NT2/D1 (cell line): ENCODE measurements at regions not wholly inside any gene's neighbourhood (a gene's known extent, or its start where the extent isn't known, plus 50 kb on each side); places are given as distances from the start of the nearest gene placed in this dataset.

ENCODE experiments used
- DNase-seq: peaks from one replicate; pipeline ENCODE4 v3.0.0-alpha.2; 2011; ENCODE audit warnings: low read depth, low spot score
- H3K27me3 ChIP-seq: 2 replicates; pipeline ENCODE4 v1.6.0; 2011; ENCODE audit warnings: mild to moderate bottlenecking; ENCODE audit not compliant: insufficient read length, insufficient read depth
- H3K36me3 ChIP-seq: 2 replicates; pipeline ENCODE4 v1.6.1; 2011; ENCODE audit warnings: mild to moderate bottlenecking, low read length, mixed read lengths; ENCODE audit not compliant: insufficient read depth, insufficient read length
- H3K4me1 ChIP-seq: 2 replicates; pipeline ENCODE4 v1.5.1; 2011; ENCODE audit not compliant: insufficient read depth, insufficient read length
- H3K4me3 ChIP-seq: 2 replicates; pipeline ENCODE4 v1.5.1; 2011; ENCODE audit warnings: low read depth; ENCODE audit not compliant: insufficient read length
- H3K9ac ChIP-seq: 2 replicates; pipeline ENCODE4 v1.6.0; 2011; ENCODE audit warnings: low read depth; ENCODE audit not compliant: insufficient read length
- H3K9me3 ChIP-seq: 2 replicates; pipeline ENCODE4 v1.5.1; 2011; ENCODE audit warnings: mild to moderate bottlenecking, low read length; ENCODE audit not compliant: insufficient read depth
- SUZ12 ChIP-seq: IDR thresholded peaks from 2 replicates; pipeline ENCODE4 v1.6.1; 2011; ENCODE audit not compliant: insufficient read length, insufficient read depth; ENCODE audit errors: extremely low read depth
- YY1 ChIP-seq: IDR thresholded peaks from 2 replicates; pipeline ENCODE4 v1.6.1; 2011; ENCODE audit not compliant: insufficient read length, insufficient read depth
- ZNF274 ChIP-seq: IDR thresholded peaks from 2 replicates; pipeline ENCODE4 v1.6.1; 2011; ENCODE audit warnings: mild to moderate bottlenecking, low read depth, low read length

DNA sequence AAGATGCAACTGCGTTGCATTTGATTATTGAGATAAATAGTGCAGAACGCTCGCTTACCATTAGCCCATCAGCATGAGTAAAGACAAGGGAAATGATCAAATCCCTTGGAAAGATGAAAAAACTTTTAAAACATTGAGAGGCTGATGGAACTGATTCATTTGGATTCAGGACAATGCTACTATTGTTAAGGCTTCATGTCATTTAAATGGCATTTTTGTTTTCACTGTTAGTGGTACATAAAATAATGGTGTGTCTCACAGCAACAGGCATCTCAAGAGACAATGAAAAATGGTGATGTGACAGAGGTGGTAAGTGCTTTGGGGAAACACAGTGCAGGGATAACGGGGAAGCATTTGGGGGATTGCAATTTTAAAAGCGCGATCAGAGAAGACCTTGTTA is 159.7 kb upstream of the KCNG1 start:
- no peak for DNase-seq
- Histone ChIP-seq H3K4me3 (no peak overlapping the region), H3K9me3 (no peaks in the 10 kb centered on the region), H3K9ac (no peak overlapping the region), H3K27me3 (no peaks in the 10 kb centered on the region), H3K36me3 (no peaks in the 10 kb centered on the region), H3K4me1 (no peaks in the 10 kb centered on the region)
- no peak for TF ChIP-seq SUZ12
- TF ChIP-seq ZNF274 = no peak
- TF ChIP-seq YY1 = no peak

GRCh38 chr20:51178153-51178552 is 155.2 kb upstream of the KCNG1 start:
- Histone ChIP-seq H3K4me1 (no peaks in the 10 kb centered on the region), H3K4me3 (no peak overlapping the region), H3K9ac (no peak overlapping the region), H3K9me3 (no peaks in the 10 kb centered on the region), H3K27me3 (peaks cover 11% of the 10 kb centered on the region), H3K36me3 (no peaks in the 10 kb centered on the region)
- TF ChIP-seq YY1 (no peak), ZNF274 (no peak), SUZ12 (no peak)
- DNase-seq = no peak

DNA sequence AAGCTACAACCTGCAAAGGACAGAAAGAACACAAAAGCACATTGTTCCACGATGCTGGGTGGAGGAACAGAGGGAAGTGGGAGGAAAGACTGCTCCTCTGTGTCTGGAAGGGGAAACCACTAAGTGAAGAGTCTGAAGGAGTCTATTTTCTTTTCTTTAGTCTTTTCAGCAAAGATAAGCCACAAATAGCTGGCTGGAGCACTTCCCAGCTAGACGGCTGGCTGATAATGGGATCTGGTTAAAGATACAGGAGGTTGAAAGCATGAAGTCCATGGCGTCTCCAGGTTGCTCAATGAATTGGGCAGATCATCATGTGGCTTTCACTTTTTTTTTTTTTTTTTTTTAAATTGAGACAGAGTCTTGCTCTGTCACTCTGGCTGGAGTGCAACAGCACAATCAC is 154.0 kb upstream of the KCNG1 start:
- Histone ChIP-seq H3K27me3 (peaks cover 24% of the 10 kb centered on the region), H3K9ac (no peak overlapping the region), H3K36me3 (no peaks in the 10 kb centered on the region), H3K9me3 (0 out of 2 replicates have a peak, but pooled peaks cover 11% of the 10 kb centered on the region), H3K4me3 (no peak overlapping the region), H3K4me1 (no peaks in the 10 kb centered on the region)
- no peak for TF ChIP-seq ZNF274
- TF ChIP-seq SUZ12 = no peak
- no peak for TF ChIP-seq YY1
- no peak for DNase-seq

- no peaks in the 10 kb centered on the region for H3K36me3 ChIP-seq
- DNase-seq = no peak
- no peak overlapping the region for H3K9ac ChIP-seq
- TF ChIP-seq ZNF274 (no peak), SUZ12 (no peak), YY1 (no peak)
- H3K4me1 ChIP-seq = no peaks in the 10 kb centered on the region
- H3K27me3 ChIP-seq = peaks cover 28% of the 10 kb centered on the region
- 0 out of 2 replicates have a peak, but pooled peaks cover 15% of the 10 kb centered on the region for H3K9me3 ChIP-seq
- H3K4me3 ChIP-seq = no peak overlapping the region
These were observed 153.5 kb upstream of the KCNG1 start for GRCh38 chr20:51176446-51176845.

GRCh38 chr20:51175724-51176123 is 152.8 kb upstream of the KCNG1 start:
- TF ChIP-seq ZNF274 (no peak), SUZ12 (no peak), YY1 (no peak)
- no peaks in the 10 kb centered on the region for H3K36me3 ChIP-seq
- no peak overlapping the region for H3K9ac ChIP-seq
- peaks cover 35% of the 10 kb centered on the region for H3K27me3 ChIP-seq
- no peaks in the 10 kb centered on the region for H3K4me1 ChIP-seq
- no peak for DNase-seq
- H3K4me3 ChIP-seq = no peak overlapping the region
- H3K9me3 ChIP-seq = 0 out of 2 replicates have a peak, but pooled peaks cover 15% of the 10 kb centered on the region

GRCh38 chr20:51175156-51175555 is 152.2 kb upstream of the KCNG1 start:
- no peak overlapping the region for H3K4me3 ChIP-seq
- peaks cover 41% of the 10 kb centered on the region for H3K27me3 ChIP-seq
- no peak for DNase-seq
- H3K36me3 ChIP-seq = no peaks in the 10 kb centered on the region
- TF ChIP-seq YY1 (no peak), ZNF274 (no peak), SUZ12 (no peak)
- peaks cover 3% of the 10 kb centered on the region for H3K4me1 ChIP-seq
- H3K9ac ChIP-seq = no peak overlapping the region
- 0 out of 2 replicates have a peak, but pooled peaks cover 15% of the 10 kb centered on the region for H3K9me3 ChIP-seq

DNA sequence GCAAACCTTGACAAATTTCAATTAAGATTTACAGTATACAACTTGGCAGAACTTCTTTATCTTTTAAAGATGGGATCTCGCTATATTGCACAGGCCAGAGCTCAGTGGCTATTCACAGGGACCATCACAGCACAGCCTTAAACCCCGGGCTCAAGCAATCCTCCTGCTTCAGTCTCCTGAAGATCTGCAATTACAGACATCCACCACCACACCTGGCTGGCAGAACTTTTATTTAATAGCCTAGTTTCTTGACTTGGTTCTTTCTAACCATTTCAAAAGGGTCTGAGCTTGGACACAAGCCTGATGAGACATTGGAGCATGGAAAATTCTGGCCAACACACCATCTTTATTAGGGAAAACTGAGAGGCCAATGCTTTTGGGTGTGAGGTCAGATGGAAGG is 151.6 kb upstream of the KCNG1 start:
- Histone ChIP-seq H3K4me1 (peaks cover 3% of the 10 kb centered on the region), H3K36me3 (no peaks in the 10 kb centered on the region), H3K9me3 (0 out of 2 replicates have a peak, but pooled peaks cover 15% of the 10 kb centered on the region), H3K27me3 (peaks cover 41% of the 10 kb centered on the region), H3K9ac (no peak overlapping the region), H3K4me3 (no peak overlapping the region)
- DNase-seq = no peak
- TF ChIP-seq SUZ12 (no peak), ZNF274 (no peak), YY1 (no peak)
